NCI-H748 treated with DMSO at 0.1 percent for 48 hours (cell line): ENCODE measurements at regions not wholly inside any gene's neighbourhood (a gene's known extent, or its start where the extent isn't known, plus 50 kb on each side); places are given as distances from the start of the nearest gene placed in this dataset.
"Not testable (repeated sequence)": the region's sequence is repeated elsewhere in the genome, so short reads cannot be mapped to it uniquely, and the experiment has no call there.

ENCODE experiments used
- DNase-seq: peaks from one replicate; lab custom pipeline; 2025; lab: John Stamatoyannopoulos, UW

DNA sequence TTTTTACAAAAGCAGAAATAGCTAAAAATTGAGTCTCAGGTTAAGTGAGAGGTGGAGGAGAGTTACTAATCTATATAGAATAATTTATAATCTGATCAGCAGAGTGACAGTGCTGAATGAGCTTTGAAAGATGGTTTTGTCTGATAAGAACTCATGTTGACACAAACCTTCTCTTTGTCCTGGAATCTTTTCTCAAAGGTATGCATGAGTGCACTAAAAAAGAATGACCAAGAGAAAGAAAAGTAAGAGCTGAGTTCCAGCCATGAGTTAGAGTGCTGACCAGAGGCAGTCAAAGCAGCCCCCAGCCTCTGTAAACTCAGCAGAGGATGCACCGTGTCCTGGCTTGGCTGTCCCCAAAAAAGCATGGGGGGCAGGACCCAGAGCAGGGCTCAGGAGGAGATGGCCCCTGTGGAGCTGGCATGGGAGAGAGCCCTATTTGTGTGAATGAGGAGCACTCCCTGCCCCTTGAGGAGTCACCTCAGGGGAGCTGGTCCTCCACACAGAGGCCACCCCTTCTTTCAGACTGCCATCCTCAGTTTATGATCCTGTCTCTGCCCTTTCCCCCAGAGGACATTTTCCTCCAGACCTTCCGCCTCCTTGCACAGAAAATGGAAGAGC is 129.8 kb downstream of the SEC23A start:
- DNase-seq, result no peak

DNA sequence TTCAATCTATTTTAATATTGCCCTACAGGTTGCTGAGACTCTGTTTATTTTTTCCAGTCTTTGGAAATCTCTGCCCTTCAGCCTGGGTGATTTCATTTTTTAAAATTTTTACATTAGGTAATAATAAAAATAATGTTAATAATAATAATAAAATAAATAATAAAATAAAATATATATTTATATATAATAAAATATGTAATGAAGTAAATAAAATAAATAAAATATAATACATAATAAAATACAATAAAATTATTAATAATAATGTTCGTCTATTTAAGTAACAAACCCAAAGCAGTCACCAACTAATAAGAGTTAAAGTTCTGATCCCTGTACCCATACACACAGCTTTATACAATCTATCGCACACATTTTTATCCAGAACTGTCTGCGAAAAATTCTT is 130.5 kb downstream of the SEC23A start:
- no peak for DNase-seq

DNA sequence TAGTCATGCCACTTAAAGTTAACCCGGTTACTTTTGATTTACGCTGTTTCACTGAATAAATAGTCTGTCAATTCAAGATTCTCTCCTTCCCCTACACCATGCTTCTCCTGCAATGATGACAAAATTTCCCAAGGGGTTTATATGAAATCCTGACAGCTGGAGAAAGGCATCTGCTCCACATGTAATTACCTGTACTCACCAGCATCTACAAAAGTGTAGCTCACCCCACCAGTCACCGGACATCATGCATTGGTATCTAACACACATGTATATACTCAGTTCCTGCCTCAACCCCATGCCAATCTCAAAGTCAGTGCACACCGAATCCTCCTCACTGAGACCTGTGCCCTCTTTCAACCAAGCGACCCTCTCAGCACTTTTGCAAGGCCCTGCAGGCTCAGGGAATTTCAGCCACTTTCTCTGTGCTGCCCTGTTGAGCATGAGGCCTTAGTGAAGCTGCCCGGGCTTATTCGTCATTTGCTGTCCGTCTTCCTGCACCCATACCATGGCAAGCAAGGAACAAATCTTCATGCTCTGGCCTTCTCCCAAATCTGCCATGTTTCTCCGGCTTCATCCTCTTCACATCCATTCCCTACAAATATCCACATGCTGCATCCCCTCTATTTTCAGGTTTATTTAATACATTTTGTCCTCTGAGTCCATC is 131.6 kb downstream of the SEC23A start:
- DNase-seq, result no peak

DNA sequence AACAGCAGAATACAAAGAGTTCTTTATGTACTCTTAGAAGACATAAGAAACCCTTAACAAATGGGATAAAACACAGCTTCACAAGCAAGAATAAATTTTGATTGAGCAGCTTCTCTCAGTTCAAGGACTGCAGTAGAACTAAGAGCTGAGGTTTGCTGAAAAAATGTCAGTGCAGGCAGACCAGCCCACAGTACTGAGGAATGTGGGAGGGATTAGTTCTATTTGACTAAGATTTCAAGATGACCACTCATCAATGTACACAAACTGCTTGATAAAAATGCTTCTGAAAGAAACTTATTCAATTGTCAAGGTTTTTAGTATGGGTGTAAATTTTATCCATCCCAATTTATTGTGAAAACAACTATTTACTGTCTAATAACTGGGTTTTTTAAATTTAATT is 138.4 kb downstream of the SEC23A start:
- DNase-seq, result no peak

DNA sequence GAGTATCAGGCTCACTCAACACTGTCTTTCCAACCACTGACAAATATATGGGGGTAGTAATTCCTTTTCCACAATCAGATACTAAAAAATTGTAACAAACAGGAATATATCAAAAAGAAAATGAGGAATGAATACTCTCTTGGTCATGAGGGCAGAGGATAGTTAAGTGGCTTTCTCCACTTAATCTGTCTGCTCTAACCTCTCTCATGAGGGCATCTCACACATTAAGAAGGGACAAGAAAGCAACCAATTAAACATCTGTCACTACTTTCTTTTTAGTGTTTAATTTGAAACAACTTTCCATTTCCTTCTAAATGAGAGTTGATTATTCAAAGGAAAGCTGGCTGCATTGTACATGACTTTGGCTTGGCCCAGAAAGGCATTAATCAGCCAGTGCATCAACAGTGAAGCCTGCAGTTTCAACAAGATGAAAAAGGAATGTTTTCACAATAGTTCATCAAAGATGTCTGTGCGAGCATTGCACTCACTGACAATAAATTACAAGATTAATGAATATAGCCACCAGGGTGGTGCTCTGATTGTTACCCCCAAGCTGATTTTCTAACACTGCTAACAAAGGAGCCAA is 142.0 kb downstream of the SEC23A start:
- DNase-seq, result no peak

DNA sequence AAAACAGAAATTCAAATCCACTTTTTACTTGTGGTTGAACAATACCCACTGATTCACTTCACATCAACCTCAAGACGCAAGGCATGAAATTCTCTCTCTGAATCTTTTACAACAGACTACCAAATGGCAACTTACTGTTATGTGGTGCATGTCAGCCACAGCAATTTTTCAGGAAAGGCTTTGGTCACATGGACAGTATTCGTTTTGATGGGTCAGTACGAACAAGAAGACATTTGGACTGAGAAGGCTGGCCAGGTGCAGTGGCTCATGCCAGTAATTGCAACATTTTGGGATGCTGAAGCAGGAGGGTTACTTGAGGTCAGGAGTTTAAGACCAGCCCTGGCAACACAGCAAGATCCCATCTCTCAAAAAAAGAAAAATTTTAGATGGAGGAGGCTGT is 144.0 kb downstream of the SEC23A start:
- no peak for DNase-seq

DNA sequence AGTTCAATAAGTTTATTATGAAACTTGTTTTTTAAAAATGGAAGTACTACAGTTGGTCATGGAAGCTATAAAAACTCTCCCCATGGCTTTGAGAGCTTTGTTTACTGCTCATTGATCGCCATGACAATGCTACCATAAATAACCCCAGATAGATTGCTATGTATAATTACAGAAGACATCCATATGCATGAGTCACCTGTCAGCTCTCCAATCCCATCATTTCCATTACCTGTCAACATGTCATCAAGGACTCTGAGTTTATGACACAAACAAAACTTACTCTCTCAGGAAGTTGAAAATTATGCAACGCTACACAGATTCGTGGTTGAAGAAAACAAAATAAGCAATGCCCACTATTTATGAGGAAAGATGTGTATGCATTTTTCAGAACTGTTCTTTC is 144.4 kb downstream of the SEC23A start:
- DNase-seq, result no peak

DNA sequence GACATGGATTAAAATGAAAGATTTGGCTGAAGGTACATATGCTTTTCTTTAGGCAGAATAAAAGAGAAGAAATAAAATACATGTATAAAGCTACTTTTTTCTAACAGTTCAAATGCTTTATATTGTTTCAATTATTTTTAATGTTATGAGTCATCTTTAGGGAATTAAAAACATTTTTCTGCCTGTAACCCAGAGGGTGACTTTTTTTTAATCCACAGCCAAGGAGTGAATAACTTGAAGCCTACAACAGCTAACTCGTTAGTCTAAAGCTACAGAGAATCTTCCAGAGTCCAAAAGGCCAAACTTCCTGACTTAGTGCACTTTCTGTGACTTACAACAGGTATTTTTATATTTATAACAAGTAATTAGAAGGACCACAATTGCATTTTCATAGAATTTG is 151.6 kb downstream of the SEC23A start:
- no peak for DNase-seq

DNA sequence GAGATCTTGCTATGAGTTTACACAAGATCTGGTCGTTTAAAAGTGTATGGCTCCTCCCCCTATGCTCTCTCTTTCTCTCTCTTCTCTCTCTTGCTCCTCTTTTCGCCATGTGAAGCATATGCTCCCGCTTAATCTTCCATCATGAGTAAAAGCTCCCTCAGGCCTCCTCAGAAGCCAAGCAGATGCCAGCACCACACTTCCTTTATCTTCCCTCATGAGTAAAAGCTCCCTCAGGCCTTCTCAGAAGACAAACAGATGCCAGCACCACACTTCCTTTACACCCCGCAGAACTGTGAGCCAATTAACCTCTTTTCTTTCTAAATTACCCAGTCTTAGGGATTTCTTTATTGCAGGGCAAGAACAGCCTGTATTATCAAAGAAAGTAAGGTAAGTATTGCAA is 152.4 kb downstream of the SEC23A start:
- DNase-seq, result no peak

DNA sequence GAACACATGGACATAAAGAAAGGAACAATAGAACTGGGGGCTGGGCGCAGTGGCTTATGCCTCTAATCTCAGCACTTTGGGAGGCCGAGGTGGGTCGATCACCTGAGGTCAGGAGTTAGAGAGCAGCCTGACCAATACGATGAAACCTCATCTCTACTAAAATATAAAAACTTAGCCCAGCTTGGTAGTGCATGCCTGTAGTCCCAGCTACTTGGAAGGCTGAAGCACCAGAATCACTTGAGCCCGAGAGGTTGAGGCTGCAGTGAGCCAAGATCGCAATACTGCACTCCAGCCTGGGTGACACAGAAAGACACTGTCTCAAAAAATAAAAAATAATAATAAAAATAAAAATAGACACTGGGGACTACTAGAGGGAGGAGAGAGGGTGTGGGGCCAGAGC is 154.5 kb downstream of the SEC23A start:
- no peak for DNase-seq

DNA sequence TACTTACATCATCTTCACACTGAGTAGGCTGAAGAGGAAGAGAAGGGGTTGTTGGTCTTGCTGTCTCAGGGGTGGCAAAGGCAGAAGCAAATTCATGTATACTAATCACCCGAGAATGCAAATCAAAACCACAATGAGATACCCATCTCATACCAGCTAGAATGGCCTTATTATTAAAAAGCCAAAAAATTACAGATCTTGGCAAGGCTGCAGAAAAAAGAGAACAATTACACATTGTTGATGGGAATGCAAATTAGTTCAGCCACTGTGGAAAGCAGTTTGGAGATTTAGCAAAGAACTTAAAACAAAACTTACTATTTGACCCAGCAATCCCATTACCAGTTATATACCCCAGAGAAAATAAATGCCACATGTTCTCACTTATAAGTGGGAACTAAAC is 154.9 kb downstream of the SEC23A start:
- no peak for DNase-seq

DNA sequence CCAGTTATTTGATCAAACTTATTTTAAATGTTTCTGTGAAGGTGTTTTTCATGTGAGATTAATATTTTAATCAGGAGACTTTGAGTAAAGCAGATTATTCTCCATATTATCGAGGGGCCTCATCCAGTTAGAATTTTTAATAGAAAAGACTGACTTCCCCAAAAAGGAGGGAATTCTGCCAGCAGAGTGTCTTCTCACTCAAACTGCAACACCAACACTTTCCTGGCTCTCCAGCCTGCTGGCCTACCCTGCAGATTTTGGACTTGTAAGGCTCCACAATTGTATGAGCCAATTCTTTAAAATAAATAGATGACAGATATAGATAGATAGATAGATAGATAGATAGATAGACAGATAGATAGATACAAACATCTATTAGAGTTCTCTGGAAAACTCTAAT is 155.7 kb downstream of the SEC23A start:
- DNase-seq, result no peak

DNA sequence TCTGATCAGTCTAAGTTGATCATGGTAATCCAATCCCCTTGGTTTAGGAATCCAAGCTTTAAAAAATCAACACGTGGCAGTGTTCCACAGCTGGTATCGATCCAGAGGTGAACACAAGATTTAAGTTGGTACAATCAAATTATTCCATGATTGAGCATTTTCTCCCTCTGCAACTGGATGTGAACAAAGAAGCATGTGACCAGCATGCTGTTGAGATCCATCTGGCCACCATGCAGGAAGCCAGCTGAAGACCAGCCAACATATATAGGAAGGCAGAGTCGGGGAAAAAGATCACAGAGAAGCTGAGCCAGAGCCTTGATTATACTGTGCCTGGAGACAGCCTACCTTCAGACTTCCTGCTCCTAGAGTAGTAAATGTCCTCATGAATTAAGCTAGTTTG is 158.3 kb downstream of the SEC23A start:
- no peak for DNase-seq

DNA sequence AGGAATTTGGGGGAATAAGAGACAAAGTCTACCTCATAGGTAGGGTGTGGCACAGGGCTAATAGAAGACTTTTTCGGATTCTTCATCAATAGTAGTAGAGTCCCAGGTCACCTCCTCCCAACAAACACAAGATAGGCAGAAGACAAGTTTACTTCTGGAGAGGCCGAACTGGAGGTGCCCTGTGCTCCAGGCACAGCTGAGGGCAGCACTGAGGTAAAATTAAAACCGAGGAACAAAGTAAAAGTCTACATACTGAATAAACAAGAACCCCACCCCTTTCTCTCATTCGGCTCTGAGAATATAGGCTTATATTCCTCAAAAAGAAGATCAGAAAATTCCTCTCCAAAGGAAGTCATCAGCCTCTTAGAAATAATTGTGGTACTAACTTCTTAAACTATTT is 161.5 kb downstream of the SEC23A start:
- no peak for DNase-seq

DNA sequence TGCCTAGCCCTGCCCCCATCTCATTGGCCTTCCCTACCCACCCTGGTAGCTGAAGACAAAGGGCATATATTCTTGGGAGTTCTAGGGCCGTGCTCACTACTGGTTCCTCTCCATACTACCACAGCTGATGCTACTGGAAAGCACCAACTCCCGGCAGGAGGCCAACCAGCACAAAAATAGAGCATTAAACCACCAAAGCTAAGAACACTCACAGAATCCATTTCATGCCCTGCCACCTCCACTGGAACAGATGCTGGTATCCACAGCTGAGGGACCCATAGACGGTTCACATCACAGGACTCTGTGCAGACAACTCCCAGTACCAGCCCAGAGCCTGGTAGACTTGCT is 170.4 kb downstream of the SEC23A start:
- DNase-seq, result not testable (repeated sequence)

DNA sequence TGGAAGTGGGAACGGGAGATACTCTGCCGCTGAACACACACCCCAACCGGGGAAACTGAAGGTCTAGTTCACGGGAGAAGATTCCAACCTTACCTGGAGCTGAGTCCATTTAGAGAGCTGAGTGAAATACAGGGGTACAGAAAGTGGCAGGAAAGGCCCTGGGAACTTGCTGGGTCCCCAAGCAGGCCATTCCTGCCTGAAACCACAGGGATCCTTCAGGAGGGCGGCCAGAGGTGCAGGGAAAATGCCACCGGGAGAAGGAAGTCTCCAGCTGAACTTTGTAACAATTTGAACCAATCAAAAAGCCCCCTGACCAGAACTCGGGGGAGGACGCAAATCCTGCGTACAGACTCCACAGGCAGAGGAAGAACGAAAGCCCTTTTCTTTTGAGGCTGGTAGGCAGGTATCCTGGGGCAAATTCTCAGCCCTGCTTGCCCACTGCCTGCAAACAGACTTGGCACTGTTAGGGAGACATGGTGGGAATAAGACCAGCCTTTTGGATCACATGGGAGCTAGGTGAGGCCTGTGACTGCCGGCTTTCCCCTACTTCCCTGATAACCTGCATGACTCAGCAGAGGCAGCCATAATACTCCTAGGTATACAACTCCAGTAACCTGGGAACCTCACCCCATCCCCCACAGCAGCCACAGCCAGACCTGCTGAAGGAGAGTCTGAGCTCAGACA is 170.9 kb downstream of the SEC23A start:
- DNase-seq, result no peak

DNA sequence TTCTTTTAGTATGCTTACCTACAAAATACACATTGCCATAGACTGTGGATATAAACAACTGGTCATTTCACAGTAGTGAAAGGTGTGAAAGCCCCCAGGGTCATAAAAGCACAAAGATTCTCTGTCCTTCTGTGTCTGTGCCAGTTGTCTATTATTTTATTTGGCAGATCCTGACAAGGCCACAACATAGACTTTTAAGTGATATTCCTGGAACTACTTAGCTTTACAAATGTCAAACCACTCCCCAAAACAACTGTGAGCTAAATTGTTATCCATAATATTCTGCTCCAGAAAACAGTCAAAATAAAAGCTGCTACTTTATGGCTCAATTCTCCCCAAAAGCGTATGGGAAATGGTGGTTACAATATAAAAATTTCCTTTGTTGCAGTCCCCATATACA is 172.1 kb downstream of the SEC23A start:
- DNase-seq, result no peak

DNA sequence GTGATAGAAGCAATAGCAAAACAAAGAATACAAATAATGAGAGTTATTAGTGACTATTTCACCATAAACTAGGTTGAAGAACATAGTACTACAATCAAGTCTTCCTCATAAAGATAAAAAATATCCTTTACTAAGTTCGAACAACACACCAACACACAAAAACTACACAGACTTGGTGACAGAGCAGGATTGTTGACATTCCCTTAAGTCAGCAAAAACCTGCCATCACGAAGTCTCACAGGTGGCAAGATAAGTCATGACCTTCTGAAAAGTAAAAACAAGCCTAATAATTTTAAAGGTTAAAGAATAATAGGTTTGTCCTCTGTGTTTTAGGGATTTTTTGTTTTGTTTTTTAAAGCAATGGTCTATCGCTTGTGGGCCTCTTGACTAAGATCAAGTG is 173.0 kb downstream of the SEC23A start:
- DNase-seq, result no peak

DNA sequence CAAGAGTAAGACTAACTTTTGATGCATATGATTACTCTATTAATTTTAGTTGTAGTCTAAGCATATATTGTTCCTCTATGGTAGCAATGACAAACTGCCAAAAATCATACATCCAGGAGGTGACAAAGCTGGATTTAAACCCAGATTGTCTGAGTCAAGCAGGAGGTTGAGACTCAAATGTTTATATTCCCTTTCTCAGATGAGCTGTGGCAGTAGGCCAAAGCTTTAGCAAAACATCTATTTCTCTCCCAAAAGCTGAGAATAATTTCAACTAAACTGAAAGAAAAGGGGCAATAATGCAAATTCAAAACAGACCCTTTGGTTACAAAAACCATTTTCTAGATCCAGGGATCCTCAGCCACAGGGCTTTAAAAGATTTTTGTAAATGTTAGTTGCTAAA is 173.6 kb downstream of the SEC23A start:
- no peak for DNase-seq

DNA sequence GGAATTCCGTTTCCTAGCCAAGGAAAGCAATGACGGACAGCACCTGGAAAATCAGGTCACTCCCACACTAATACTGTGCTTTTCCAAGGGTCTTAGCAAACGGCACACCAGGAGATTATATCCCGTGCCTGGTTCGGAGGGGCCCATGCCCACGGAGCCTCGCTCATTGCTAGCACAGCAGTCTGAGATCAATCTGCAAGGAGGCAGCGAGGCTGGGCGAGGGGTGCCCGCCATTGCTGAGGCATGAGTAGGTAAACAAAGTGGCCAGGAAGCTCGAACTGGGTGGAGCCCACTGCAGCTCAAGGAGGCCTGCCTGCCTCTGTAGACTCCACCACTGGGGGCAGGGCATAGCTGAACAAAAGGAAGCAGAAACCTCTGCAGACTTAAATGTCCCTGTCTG is 181.1 kb downstream of the SEC23A start:
- not testable (repeated sequence) for DNase-seq

DNA sequence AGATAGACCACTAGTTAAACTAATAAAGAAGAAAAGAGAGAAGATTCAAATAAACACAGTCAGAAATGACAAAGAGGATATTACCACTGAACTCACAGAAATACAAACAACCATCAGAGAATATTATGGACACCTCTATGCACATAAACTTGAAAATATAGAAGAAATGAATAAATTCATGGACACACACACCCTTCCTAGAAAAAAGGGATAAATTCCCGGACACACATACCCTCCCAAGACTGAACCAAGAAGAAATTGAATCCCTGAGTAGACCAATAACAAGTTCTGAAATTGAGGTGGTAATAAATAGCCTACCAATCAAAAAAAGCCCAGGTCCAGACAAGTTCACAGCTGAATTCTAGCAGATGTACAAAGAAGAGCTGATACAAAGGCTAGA is 187.9 kb downstream of the SEC23A start:
- DNase-seq, result no peak

DNA sequence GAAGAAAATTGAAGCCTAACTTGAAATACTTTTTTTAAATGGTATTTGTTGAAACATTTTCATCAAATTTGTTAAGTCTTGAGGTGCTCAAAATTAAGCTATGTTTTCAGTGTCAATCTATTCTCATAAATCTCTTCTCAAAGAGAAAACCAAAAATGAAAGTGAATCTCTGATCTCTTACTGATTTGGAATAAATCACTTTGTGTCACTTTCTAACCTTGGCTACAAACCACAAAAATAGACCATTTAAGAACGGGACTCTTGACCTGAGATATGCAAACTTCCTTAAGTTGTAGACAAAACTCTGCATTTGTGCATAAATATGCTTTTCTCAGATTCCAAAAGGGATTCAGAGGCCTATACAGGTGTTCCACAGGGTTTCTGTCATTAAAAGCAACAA is 192.9 kb downstream of the SEC23A start:
- no peak for DNase-seq

DNA sequence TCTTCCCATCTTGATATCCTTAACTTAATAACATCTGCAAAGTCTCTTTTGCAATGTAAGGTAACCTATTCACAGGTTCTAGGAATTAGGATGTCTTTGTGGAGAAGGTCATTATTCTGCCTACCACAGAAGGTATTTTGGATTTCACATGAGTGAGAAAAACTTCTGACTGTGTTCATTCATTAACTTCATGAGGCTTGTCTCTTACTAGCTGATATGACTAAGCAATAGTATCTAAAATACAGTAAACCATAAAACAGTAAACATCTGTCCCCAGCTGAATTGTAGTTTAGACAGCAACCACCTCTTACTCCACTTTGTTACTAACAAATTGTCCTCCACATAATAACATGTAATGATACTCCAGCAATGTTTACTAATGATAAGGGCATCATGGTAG is 198.1 kb downstream of the SEC23A start:
- no peak for DNase-seq
